GM11168 (cell line): ENCODE measurements at regions not wholly inside any gene's neighbourhood (a gene's known extent, or its start where the extent isn't known, plus 50 kb on each side); places are given as distances from the start of the nearest gene placed in this dataset.
"Not testable (repeated sequence)": the region's sequence is repeated elsewhere in the genome, so short reads cannot be mapped to it uniquely, and the experiment has no call there.

Source experiments
- in situ Hi-C: fragments of 300-500 bp; cut with MboI; formaldehyde crosslinking; loops from one replicate; pipeline ENCODE4 v1.12.0; 2022; ENCODE audit warnings: low sequenced_read_pairs; ENCODE audit not compliant: unreplicated experiment

GRCh38 chr20:4484379-4484997 is 201.8 kb upstream of the PRNP start:
- in situ Hi-C loops, result no loop called here

- in situ Hi-C loops, result no loop called here
Measured at GRCh38 chr20:4483961-4484360, 202.3 kb upstream of the PRNP start.

GRCh38 chr20:4483486-4483885 is 202.8 kb upstream of the PRNP start:
- in situ Hi-C loops, result no loop called here

GRCh38 chr20:4480104-4480503 is 206.2 kb upstream of the PRNP start:
- in situ Hi-C loops, result no loop called here

GRCh38 chr20:4476903-4477500 is 209.3 kb upstream of the PRNP start:
- in situ Hi-C loops, result no loop called here

- in situ Hi-C loops, result no loop called here
Measured at GRCh38 chr20:4472906-4473305, 213.3 kb upstream of the PRNP start.

GRCh38 chr20:4471221-4471620 is 215.0 kb upstream of the PRNP start:
- in situ Hi-C loops, result no loop called here

GRCh38 chr20:4470375-4470774 is 215.9 kb upstream of the PRNP start:
- in situ Hi-C loops, result no loop called here

- in situ Hi-C loops, result no loop called here
Measured at GRCh38 chr20:4469910-4470309, 216.3 kb upstream of the PRNP start.

- in situ Hi-C loops, result no loop called here
Measured at GRCh38 chr20:4468114-4468513, 218.1 kb upstream of the PRNP start.

- in situ Hi-C loops, result no loop called here
Measured at GRCh38 chr20:4465855-4466545, 216.9 kb upstream of the ADRA1D start.

GRCh38 chr20:4465212-4465611 is 216.1 kb upstream of the ADRA1D start:
- in situ Hi-C loops, result no loop called here

- in situ Hi-C loops, result not testable (repeated sequence)
Measured at GRCh38 chr20:4462801-4463200, 213.7 kb upstream of the ADRA1D start.

GRCh38 chr20:4459081-4459480 is 210.0 kb upstream of the ADRA1D start:
- in situ Hi-C loops, result no loop called here

GRCh38 chr20:4457566-4458543 is 208.8 kb upstream of the ADRA1D start:
- in situ Hi-C loops, result no loop called here

GRCh38 chr20:4455996-4456395 is 206.9 kb upstream of the ADRA1D start:
- in situ Hi-C loops, result no loop called here

- in situ Hi-C loops, result no loop called here
Measured at GRCh38 chr20:4455301-4455701, 206.2 kb upstream of the ADRA1D start.

- in situ Hi-C loops, result no loop called here
Measured at GRCh38 chr20:4454111-4454510, 205.0 kb upstream of the ADRA1D start.

GRCh38 chr20:4453359-4453758 is 204.3 kb upstream of the ADRA1D start:
- in situ Hi-C loops, result no loop called here

GRCh38 chr20:4451487-4452081 is 202.5 kb upstream of the ADRA1D start:
- in situ Hi-C loops, result no loop called here
